GM12878 (cell line): ENCODE measurements at regions not wholly inside any gene's neighbourhood (a gene's known extent, or its start where the extent isn't known, plus 50 kb on each side); places are given as distances from the start of the nearest gene placed in this dataset.

ENCODE experiments used
- ATAC-seq: fragments of 200-7000 bp; cut with Tn5 transposase; 3 replicates; pipeline ENCODE4 v1.9.1; 2020; ENCODE audit warnings: mild to moderate bottlenecking, moderate library complexity
- BruUV-seq: library from RNA; stranded (reverse); fragments of 400-500 nt; replicated peaks from 2 replicates; lab custom pipeline; 2021; lab: Mats Ljungman, UMichigan
- CTCF ChIA-PET: fragments of 300-600 bp; sonication (Branson Sonifier 250); formaldehyde crosslinking; extraction: SDS; loops from one replicate; lab custom pipeline; 2021; ENCODE audit warnings: inconsistent platforms; lab: Yijun Ruan, JAX
- POLR2A ChIA-PET: fragments of 350-600 bp; formaldehyde crosslinking; extraction: SDS; loops from one replicate; lab custom pipeline; 2021; ENCODE audit warnings: inconsistent platforms; lab: Charles Lee
- RAD21 ChIA-PET: fragments of 300-600 bp; sonication (Branson Sonifier 250); formaldehyde crosslinking; loops from one replicate; lab custom pipeline; 2023; ENCODE audit warnings: antibody characterized with exemption; ENCODE audit not compliant: unreplicated experiment; lab: Charles Lee
- SMC1A ChIA-PET: fragments of 300-600 bp; sonication (Branson Sonifier 250); formaldehyde crosslinking; loops from one replicate; lab custom pipeline; 2023; ENCODE audit not compliant: unreplicated experiment, uncharacterized antibody; lab: Charles Lee
- DNase-seq: peaks from one replicate; pipeline ENCODE4 v3.0.0-alpha.2; 2011; ENCODE audit warnings: low read depth, low spot score
- FAIRE-seq: peaks from 3 replicates; lab custom pipeline; 2011; peaks lifted over from hg19 to GRCh38; lab: Jason Lieb, UNC
- H2AFZ ChIP-seq: 2 replicates; pipeline ENCODE4 v1.6.0; 2011; ENCODE audit warnings: low read depth, low read length, control low read depth; ENCODE audit not compliant: control insufficient read depth
- H3K27ac ChIP-seq: 2 replicates; pipeline ENCODE4 v1.5.1; 2011; ENCODE audit warnings: control low read depth; ENCODE audit not compliant: control insufficient read depth, insufficient read depth
- H3K27me3 ChIP-seq, 2 experiments: replicated peaks in 1 of 2; 2 replicates each; pipeline versions ENCODE4 v1.6.0 to v1.6.1; 2011; ENCODE audit warnings: low read length in 1 of 2; ENCODE audit not compliant: control insufficient read depth in 2 of 2, insufficient read depth in 2 of 2
- H3K36me3 ChIP-seq, 2 experiments: 2 replicates each; pipeline ENCODE4 v1.5.1; 2011; ENCODE audit warnings: low read length in 1 of 2; ENCODE audit not compliant: control insufficient read depth in 2 of 2, insufficient read depth in 2 of 2
- H3K4me1 ChIP-seq: 2 replicates; pipeline ENCODE4 v1.6.1; 2011; ENCODE audit warnings: mild to moderate bottlenecking, low read length, moderate library complexity, mixed read lengths; ENCODE audit not compliant: control insufficient read depth, insufficient read depth
- H3K4me2 ChIP-seq: 2 replicates; pipeline ENCODE4 v1.6.0; 2011; ENCODE audit warnings: control low read depth; ENCODE audit not compliant: control insufficient read depth, insufficient read depth
- H3K4me3 ChIP-seq: fragments of 200-600 bp; sonication (generic); 2 replicates; pipeline ENCODE4 v1.5.1; 2016
- H3K79me2 ChIP-seq: 2 replicates; pipeline ENCODE4 v1.6.0; 2011; ENCODE audit warnings: low read length; ENCODE audit not compliant: control insufficient read depth, insufficient read depth
- H3K9ac ChIP-seq: 2 replicates; pipeline ENCODE4 v1.8.0; 2011; ENCODE audit warnings: low read length, control low read depth, mixed read lengths; ENCODE audit not compliant: control insufficient read depth, insufficient read depth
- H3K9me3 ChIP-seq: replicated peaks from 3 replicates; pipeline ENCODE4 v1.5.1; 2011; ENCODE audit warnings: mild to moderate bottlenecking, low read length; ENCODE audit not compliant: control insufficient read depth, insufficient read depth
- H4K20me1 ChIP-seq: 2 replicates; pipeline ENCODE4 v1.6.0; 2011; ENCODE audit not compliant: control insufficient read depth, insufficient read depth
- ATF2 ChIP-seq: IDR thresholded peaks from 2 replicates; pipeline ENCODE4 v1.6.1; 2012; ENCODE audit warnings: low read length, inconsistent platforms
- BRCA1 ChIP-seq: IDR thresholded peaks from 2 replicates; pipeline ENCODE4 v1.6.1; 2011; ENCODE audit warnings: low read depth, low read length, improper control_type of control experiment
- CHD4 ChIP-seq: fragments of 200-600 bp; sonication (generic); IDR thresholded peaks from 2 replicates; pipeline ENCODE4 v1.6.1; 2016; ENCODE audit warnings: mild to moderate bottlenecking
- EGR1 ChIP-seq, 2 experiments: IDR thresholded peaks; 1 replicate in 1 of 2; 2 replicates in 1 of 2; pipeline ENCODE4 v1.6.1; 2011 to 2012; ENCODE audit warnings: low read depth in 2 of 2, low read length in 2 of 2, borderline replicate concordance in 1 of 2, mild to moderate bottlenecking in 1 of 2, moderate library complexity in 1 of 2
- IKZF1 ChIP-seq: fragments of 450-650 bp; conservative IDR thresholded peaks from 2 replicates; pipeline ENCODE4 v1.6.1; 2017; ENCODE audit warnings: antibody characterized with exemption, mild to moderate bottlenecking
- MYC ChIP-seq: IDR thresholded peaks from 2 replicates; pipeline ENCODE4 v1.6.1; 2011; ENCODE audit warnings: mild to moderate bottlenecking, low read length, moderate library complexity, inconsistent platforms; ENCODE audit not compliant: insufficient read depth, insufficient replicate concordance, insufficient read length, severe bottlenecking
- NBN ChIP-seq: fragments of 450-650 bp; IDR thresholded peaks from 2 replicates; pipeline ENCODE4 v1.6.1; 2016
- NR2C2 ChIP-seq: IDR thresholded peaks from 2 replicates; pipeline ENCODE4 v1.6.1; 2011; ENCODE audit warnings: borderline replicate concordance, low read depth; ENCODE audit not compliant: control insufficient read depth, insufficient read length
- RAD51 ChIP-seq: fragments of 450-650 bp; IDR thresholded peaks from 2 replicates; pipeline ENCODE4 v1.6.1; 2016; ENCODE audit warnings: moderate library complexity, mild to moderate bottlenecking, inconsistent platforms
- SIX5 ChIP-seq: IDR thresholded peaks from 2 replicates; pipeline ENCODE4 v1.6.1; 2011; ENCODE audit warnings: mild to moderate bottlenecking, low read depth, low read length, moderate library complexity; ENCODE audit not compliant: severe bottlenecking
- ZZZ3 ChIP-seq: IDR thresholded peaks from 2 replicates; pipeline ENCODE4 v1.6.1; 2011; ENCODE audit warnings: low read depth; ENCODE audit not compliant: control insufficient read depth, insufficient read length
- WGBS: methylation state at CpG from one replicate; pipeline ENCODE4 v1.1.6; 2016; ENCODE audit warnings: low lambda C conversion rate; ENCODE audit not compliant: insufficient replicate concordance, insufficient coverage; ENCODE audit errors: missing lambda C conversion rate; 5-methylcytosine and 5-hydroxymethylcytosine counted together
- in situ Hi-C: fragments of 300-500 bp; cut with MboI; formaldehyde crosslinking; loops from 9 replicates; pipeline ENCODE4 v1.14.3; 2018; ENCODE audit warnings: mixed read lengths
- intact Hi-C: fragments of 100-400 bp; cut with micrococcal nuclease; formaldehyde crosslinking; loops from one replicate; pipeline ENCODE4 v1.14.2; 2022; ENCODE audit not compliant: unreplicated experiment
- TF ChIP-seq, protein P1 (sequence below): IDR thresholded peaks from 2 replicates; pipeline ENCODE4 v1.6.1; 2011; ENCODE audit warnings: mild to moderate bottlenecking, low read depth, low read length, moderate library complexity; ENCODE audit not compliant: insufficient replicate concordance

- SMC1A ChIA-PET = no interaction called here
- Histone ChIP-seq H3K9me3 (no peaks in the 10 kb centered on the region), H4K20me1 (no peaks in the 10 kb centered on the region), H3K27ac (no peak overlapping the region), H2AFZ (no peak overlapping the region), H3K4me2 (no peak overlapping the region), H3K4me3 (no peak overlapping the region), H3K9ac (no peak overlapping the region), H3K4me1 (no peaks in the 10 kb centered on the region), H3K36me3 (no peaks in the 10 kb centered on the region), H3K79me2 (no peaks in the 10 kb centered on the region), H3K27me3 (no peaks in the 10 kb centered on the region)
- POLR2A ChIA-PET = no interaction called here
- intact Hi-C loops = no loop called here
- RAD21 ChIA-PET = no interaction called here
- TF ChIP-seq ATF2 (no peak), ZZZ3 (no peak), BRCA1 (no peak), MYC (no peak), IKZF1 (no peak), RAD51 (no peak), NR2C2 (no peak), NBN (no peak), SIX5 (no peak), EGR1 (IDR thresholded peaks at IDR 0.05; ENCODE audit: borderline replicate concordance in 1 of 2, low read depth in 2 of 2, low read length in 2 of 2) (no peak), CHD4 (no peak)
- TF ChIP-seq, protein P1, sequence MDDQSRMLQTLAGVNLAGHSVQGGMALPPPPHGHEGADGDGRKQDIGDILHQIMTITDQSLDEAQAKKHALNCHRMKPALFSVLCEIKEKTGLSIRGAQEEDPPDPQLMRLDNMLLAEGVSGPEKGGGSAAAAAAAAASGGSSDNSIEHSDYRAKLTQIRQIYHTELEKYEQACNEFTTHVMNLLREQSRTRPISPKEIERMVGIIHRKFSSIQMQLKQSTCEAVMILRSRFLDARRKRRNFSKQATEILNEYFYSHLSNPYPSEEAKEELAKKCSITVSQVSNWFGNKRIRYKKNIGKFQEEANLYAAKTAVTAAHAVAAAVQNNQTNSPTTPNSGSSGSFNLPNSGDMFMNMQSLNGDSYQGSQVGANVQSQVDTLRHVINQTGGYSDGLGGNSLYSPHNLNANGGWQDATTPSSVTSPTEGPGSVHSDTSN = no peak
- BruUV-seq = no TSS peak
- 59% methylated on average over 16 of the region's 16 CpGs for WGBS
- DNase-seq (no peak), FAIRE-seq (no peak), ATAC-seq (no peak)
- CTCF ChIA-PET = no interaction called here
- in situ Hi-C loops = no loop called here
These were observed 52.5 kb upstream of the CTSO start for GRCh38 chr4:156006192-156006591.
